Adrenal gland (tissue), 9 donors: ENCODE measurements at regions not wholly inside any gene's neighbourhood (a gene's known extent, or its start where the extent isn't known, plus 50 kb on each side); places are given as distances from the start of the nearest gene placed in this dataset.
A peak's percentile ranks its signal among the peaks of the same experiment; 100 is the strongest.

Experiments used
- DNase-seq, 7 donors: peaks; one replicate each; pipeline ENCODE4 v3.0.0-alpha.2; 2019 to 2020
- H3K27ac ChIP-seq, 5 donors: fragments of 200-600 bp; sonication (generic) in 4 of 5; 1 replicate in 3 of 5; 2 replicates in 2 of 5; pipeline versions ENCODE4 v1.5.1 to v1.8.0; 2016 to 2020; ENCODE audit warnings: mild to moderate bottlenecking in 1 of 5
- H3K27me3 ChIP-seq: fragments of 200-600 bp; 2 replicates; pipeline ENCODE4 v1.8.0; 2021
- H3K36me3 ChIP-seq, 2 donors: fragments of 200-600 bp; replicated peaks in 1 of 2; 1 replicate in 1 of 2; 2 replicates in 1 of 2; pipeline versions ENCODE4 v1.5.1 to v1.8.0; 2018 to 2022
- H3K4me1 ChIP-seq, 2 donors: fragments of 200-600 bp; replicated peaks in 1 of 2; 1 replicate in 1 of 2; 2 replicates in 1 of 2; pipeline versions ENCODE4 v1.5.1 to v1.8.0; 2018 to 2021
- H3K4me3 ChIP-seq, 4 donors: fragments of 200-600 bp; sonication (generic) in 3 of 4; one replicate each; pipeline ENCODE4 v1.5.1; 2016 to 2018
- H3K9me3 ChIP-seq, 3 donors: fragments of 200-600 bp; sonication (generic) in 1 of 3; replicated peaks in 1 of 3; 1 replicate in 2 of 3; 2 replicates in 1 of 3; pipeline versions ENCODE4 v1.5.1 to v1.8.0; 2016 to 2021
- CTCF ChIP-seq, 6 experiments: fragments of 450-650 bp in 4 of 6; fragments of 200-600 bp in 2 of 6; sonication (generic) in 1 of 6; IDR thresholded peaks; 1 replicate in 5 of 6; 2 replicates in 1 of 6; pipeline versions ENCODE4 v1.5.1 to v1.8.0; 2016 to 2021; ENCODE audit warnings: antibody characterized with exemption in 6 of 6, mild to moderate bottlenecking in 2 of 6, moderate library complexity in 1 of 6
- POLR2A ChIP-seq, 2 donors: fragments of 450-650 bp; IDR thresholded peaks; one replicate each; pipeline ENCODE4 v1.6.1; 2017; ENCODE audit warnings: antibody characterized with exemption in 2 of 2, mild to moderate bottlenecking in 2 of 2, moderate library complexity in 1 of 2
- whole genome bisulfite sequencing, 4 donors: extraction: QIAGEN DNeasy Blood & Tissue Kit in 2 of 4; methylation state at CpG; one replicate each; pipeline versions ENCODE4 v1.1.5 to v1.1.7; 2013 to 2017; 5-methylcytosine and 5-hydroxymethylcytosine counted together
- intact Hi-C, 2 donors: fragments of 100-400 bp; cut with DNase I; formaldehyde crosslinking; loops; one replicate each; pipeline versions ENCODE4 v1.14.1 to v1.15.0; 2022 to 2023
- donor health status: healthy with polysubstance abuse.
- donor health status: Bipolar disorder and iron deficiency.
- donor health status: DM: yes; HTN: yes; CAD: no.
- donor health status: DM: no; HTN: no; CAD: no.
- donor health status: DM: no; HTN: no; CAD: no.

GRCh38 chr20:40462566-40462965 is 226.5 kb downstream of the MAFB start:
- Histone ChIP-seq H3K4me1 (no peaks in the 10 kb centered on the region), H3K9me3 (no peaks in the 10 kb centered on the region), H3K27ac (peak overlapping the region in 2 of 5 donors; percentile 61 to 74), H3K4me3 (no peak overlapping the region), H3K27me3 (no peaks in the 10 kb centered on the region), H3K36me3 (no peaks in the 10 kb centered on the region)
- TF ChIP-seq POLR2A (IDR thresholded peaks at IDR 0.05) (no peak), CTCF (IDR thresholded peaks at IDR 0.05) (no peak)
- no peak for DNase-seq
- WGBS, 4 donors = 62 to 77% (median 69%) methylated on average over 1 of the region's 1 CpG
- intact Hi-C loops = no loop called here

GRCh38 chr20:40459299-40459698 is 229.7 kb downstream of the MAFB start:
- intact Hi-C loops = no loop called here
- TF ChIP-seq POLR2A (IDR thresholded peaks at IDR 0.05) (no peak), CTCF (IDR thresholded peaks at IDR 0.05) (no peak)
- Histone ChIP-seq H3K4me1 (no peaks in the 10 kb centered on the region), H3K27me3 (no peaks in the 10 kb centered on the region), H3K36me3 (no peaks in the 10 kb centered on the region), H3K9me3 (no peaks in the 10 kb centered on the region), H3K4me3 (no peak overlapping the region), H3K27ac (no peak overlapping the region)
- 49 to 68% (median 58%) methylated on average over 4 of the region's 4 CpGs for WGBS, 4 donors
- DNase-seq = no peak

GRCh38 chr20:40457404-40457803 is 231.6 kb downstream of the MAFB start:
- Histone ChIP-seq H3K9me3 (no peaks in the 10 kb centered on the region), H3K27me3 (no peaks in the 10 kb centered on the region), H3K27ac (no peak overlapping the region), H3K36me3 (no peaks in the 10 kb centered on the region), H3K4me1 (no peaks in the 10 kb centered on the region), H3K4me3 (no peak overlapping the region)
- intact Hi-C loops = no loop called here
- 92 to 100% (median 96%) methylated on average over 3 of the region's 3 CpGs for WGBS, 4 donors
- DNase-seq = no peak
- TF ChIP-seq CTCF (IDR thresholded peaks at IDR 0.05) (no peak), POLR2A (IDR thresholded peaks at IDR 0.05) (no peak)

GRCh38 chr20:40452758-40453157 is 236.3 kb downstream of the MAFB start:
- H3K27me3 ChIP-seq = no peaks in the 10 kb centered on the region
- H3K36me3 ChIP-seq = no peaks in the 10 kb centered on the region
- no peaks in the 10 kb centered on the region for H3K4me1 ChIP-seq
- intact Hi-C loops = no loop called here
- no peak for DNase-seq
- no peaks in the 10 kb centered on the region for H3K9me3 ChIP-seq
- no peak for TF ChIP-seq POLR2A (IDR thresholded peaks at IDR 0.05)
- no peak for TF ChIP-seq CTCF (IDR thresholded peaks at IDR 0.05)
- WGBS, 4 donors = 84 to 91% (median 89%) methylated on average over 3 of the region's 3 CpGs
- H3K4me3 ChIP-seq = no peak overlapping the region
- H3K27ac ChIP-seq = no peak overlapping the region
